ENCODE measurements at regions not wholly inside any gene's neighbourhood (a gene's known extent, or its start where the extent isn't known, plus 50 kb on each side); places are given as distances from the start of the nearest gene placed in this dataset.

- no peaks in the 10 kb centered on the region for H3K4me1 ChIP-seq (ENCODE audit: control insufficient read depth, insufficient read depth, low read length)
- TF ChIP-seq POLR2AphosphoS5 (IDR thresholded peaks at IDR 0.05; ENCODE audit: low read depth, low read length) (no peak), CTCF (IDR thresholded peaks at IDR 0.05) (no peak), SIN3A (IDR thresholded peaks at IDR 0.05; ENCODE audit: borderline replicate concordance, insufficient read depth, low read depth, low read length) (no peak), REST (IDR thresholded peaks at IDR 0.05; ENCODE audit: insufficient read depth in 1 of 2, low read depth in 2 of 2, low read length in 1 of 2) (no peak), TCF7L2 (IDR thresholded peaks at IDR 0.05; ENCODE audit: low read depth, low read length) (no peak)
- H3K9me3 ChIP-seq (ENCODE audit: control insufficient read depth, insufficient read depth, low read depth, low read length), result no peaks in the 10 kb centered on the region; the same call in 1 of the 2 replicates
- POLR2A ChIA-PET, result no interaction called here
- H3K27me3 ChIP-seq (ENCODE audit: control insufficient read depth, insufficient read depth, low read length), result no peaks in the 10 kb centered on the region
- in situ Hi-C loops (cut with HindIII; ENCODE audit: low pct_unique_long_range_greater_than_20kb, low sequenced_read_pairs), result no loop called here
- CTCF ChIA-PET, result no interaction called here
- H3K27ac ChIP-seq (ENCODE audit: low read length), result no peak overlapping the region
- no peak overlapping the region for H3K4me3 ChIP-seq (ENCODE audit: low read depth in 2 of 2, low read length in 2 of 2)
- ATAC-seq, result no peak
- intact Hi-C loops (cut with micrococcal nuclease; ENCODE audit: unreplicated experiment), result no loop called here
- H3K36me3 ChIP-seq (ENCODE audit: control insufficient read depth, insufficient read depth, low read length), result no peaks in the 10 kb centered on the region
- no TSS peak for BruUV-seq (replicated peaks)
- DNase-seq (ENCODE audit: low read depth, low spot score), result no peak
Observed at GRCh38 chr3:174685796-174686195, 173.3 kb upstream of the NAALADL2 start.

GRCh38 chr3:174697310-174697709 is 161.8 kb upstream of the NAALADL2 start:
- in situ Hi-C loops (cut with HindIII; ENCODE audit: low pct_unique_long_range_greater_than_20kb, low sequenced_read_pairs), result no loop called here
- Histone ChIP-seq H3K27me3 (ENCODE audit: control insufficient read depth, insufficient read depth, low read length) (no peaks in the 10 kb centered on the region), H3K36me3 (ENCODE audit: control insufficient read depth, insufficient read depth, low read length) (no peaks in the 10 kb centered on the region), H3K9me3 (ENCODE audit: control insufficient read depth, insufficient read depth, low read depth, low read length) (no peaks in the 10 kb centered on the region), H3K27ac (ENCODE audit: low read length) (no peak overlapping the region), H3K4me3 (ENCODE audit: low read depth in 2 of 2, low read length in 2 of 2) (no peak overlapping the region), H3K4me1 (ENCODE audit: control insufficient read depth, insufficient read depth, low read length) (no peaks in the 10 kb centered on the region)
- no TSS peak for BruUV-seq (replicated peaks)
- DNase-seq (ENCODE audit: low read depth, low spot score), result no peak
- POLR2A ChIA-PET, result no interaction called here
- intact Hi-C loops (cut with micrococcal nuclease; ENCODE audit: unreplicated experiment), result no loop called here
- no peak for TF ChIP-seq REST (IDR thresholded peaks at IDR 0.05; ENCODE audit: insufficient read depth in 1 of 2, low read depth in 2 of 2, low read length in 1 of 2)
- TF ChIP-seq POLR2AphosphoS5 (IDR thresholded peaks at IDR 0.05; ENCODE audit: low read depth, low read length), result no peak
- no peak for TF ChIP-seq CTCF (IDR thresholded peaks at IDR 0.05)
- TF ChIP-seq TCF7L2 (IDR thresholded peaks at IDR 0.05; ENCODE audit: low read depth, low read length), result no peak
- TF ChIP-seq SIN3A (IDR thresholded peaks at IDR 0.05; ENCODE audit: borderline replicate concordance, insufficient read depth, low read depth, low read length), result no peak
- no peak for ATAC-seq
- CTCF ChIA-PET, result no interaction called here
